CD4-positive, alpha-beta T cell treated with Interleukin-4 for 1 hour (primary cell): ENCODE measurements at regions not wholly inside any gene's neighbourhood (a gene's known extent, or its start where the extent isn't known, plus 50 kb on each side); places are given as distances from the start of the nearest gene placed in this dataset.
"Not testable (repeated sequence)": the region's sequence is repeated elsewhere in the genome, so short reads cannot be mapped to it uniquely, and the experiment has no call there.

ENCODE experiments used
- DNase-seq, 2 donors: peaks; one replicate each; pipeline ENCODE4 v3.0.0-alpha.2; 2020 to 2022

- DNase-seq = no peak
Observed at GRCh38 chr2:193895226-193895625, 1700.5 kb upstream of the TMEFF2 start.

GRCh38 chr2:193894081-193894480, 1699.3 kb upstream of the TMEFF2 start:
- DNase-seq = no peak

- no peak for DNase-seq
Observed at GRCh38 chr2:193891023-193891422, 1696.3 kb upstream of the TMEFF2 start.

GRCh38 chr2:193885419-193885818, 1690.7 kb upstream of the TMEFF2 start:
- no peak for DNase-seq

GRCh38 chr2:193883820-193884219, 1689.1 kb upstream of the TMEFF2 start:
- DNase-seq = no peak

GRCh38 chr2:193876980-193877379, 1682.2 kb upstream of the TMEFF2 start:
- DNase-seq = no peak

- no peak for DNase-seq
Observed at GRCh38 chr2:193869564-193869963, 1674.8 kb upstream of the TMEFF2 start.

GRCh38 chr2:193868833-193869232, 1674.1 kb upstream of the TMEFF2 start:
- DNase-seq = no peak

GRCh38 chr2:193868132-193868531, 1673.4 kb upstream of the TMEFF2 start:
- no peak for DNase-seq

GRCh38 chr2:193867454-193867853, 1672.7 kb upstream of the TMEFF2 start:
- DNase-seq = no peak

GRCh38 chr2:193861557-193861956, 1666.8 kb upstream of the TMEFF2 start:
- no peak for DNase-seq

- DNase-seq = no peak
Observed at GRCh38 chr2:193847991-193848390, 1653.3 kb upstream of the TMEFF2 start.

- DNase-seq = no peak
Observed at GRCh38 chr2:193847130-193847529, 1652.4 kb upstream of the TMEFF2 start.

- DNase-seq = no peak
Observed at GRCh38 chr2:193845604-193846003, 1650.9 kb upstream of the TMEFF2 start.

- no peak for DNase-seq
Observed at GRCh38 chr2:193843675-193844074, 1648.9 kb upstream of the TMEFF2 start.

GRCh38 chr2:193841384-193842150, 1646.8 kb upstream of the TMEFF2 start:
- no peak for DNase-seq

GRCh38 chr2:193837111-193837738, 1642.5 kb upstream of the TMEFF2 start:
- DNase-seq = no peak

- not testable (repeated sequence) for DNase-seq
Observed at GRCh38 chr2:193836424-193837006, 1641.8 kb upstream of the TMEFF2 start.

- DNase-seq = not testable (repeated sequence)
Observed at GRCh38 chr2:193833895-193834294, 1639.2 kb upstream of the TMEFF2 start.

GRCh38 chr2:193824474-193824873, 1629.7 kb upstream of the TMEFF2 start:
- DNase-seq = no peak

GRCh38 chr2:193818801-193819499, 1624.2 kb upstream of the TMEFF2 start:
- no peak for DNase-seq

- DNase-seq = no peak
Observed at GRCh38 chr2:193816008-193816407, 1621.3 kb upstream of the TMEFF2 start.

- DNase-seq = no peak
Observed at GRCh38 chr2:193810533-193810932, 1615.8 kb upstream of the TMEFF2 start.

GRCh38 chr2:193808877-193809276, 1614.1 kb upstream of the TMEFF2 start:
- DNase-seq = no peak
